ENCODE measurements at regions not wholly inside any gene's neighbourhood (a gene's known extent, or its start where the extent isn't known, plus 50 kb on each side); places are given as distances from the start of the nearest gene placed in this dataset.

DNA sequence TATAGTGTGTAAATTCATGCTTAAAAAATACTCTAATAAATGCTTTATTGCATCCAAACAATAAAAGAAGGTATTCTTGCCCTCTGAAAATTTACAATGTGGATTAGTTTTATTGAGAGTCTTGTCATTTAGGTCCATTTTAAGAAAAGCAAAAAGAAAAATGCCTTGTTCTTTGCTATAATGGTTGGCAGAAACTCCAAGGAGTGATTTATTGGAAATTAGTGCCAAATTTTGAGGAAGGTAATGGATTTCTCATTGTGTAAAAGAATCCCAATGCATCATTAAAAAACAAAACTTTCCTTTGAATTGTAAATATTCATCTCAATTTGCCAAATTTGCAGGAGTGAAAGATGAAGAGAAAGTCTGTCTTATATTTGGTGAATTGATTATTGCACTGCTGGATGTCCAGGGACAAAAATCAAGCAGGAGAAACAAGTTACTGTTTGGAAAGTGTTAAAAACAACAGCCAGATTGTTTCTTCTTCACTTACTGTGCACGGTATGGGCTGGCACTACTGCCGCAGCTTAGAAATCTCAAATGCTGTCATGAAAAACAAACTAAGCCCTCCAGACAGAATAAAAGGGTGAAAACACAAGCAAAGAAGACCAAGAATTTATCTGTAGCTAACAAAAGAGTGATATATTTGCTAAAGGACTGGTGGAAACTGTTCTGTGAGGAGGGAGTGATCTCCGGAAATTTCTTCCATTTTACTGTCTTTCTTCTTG is 511.7 kb downstream of the TMTC2 start (continued):
- no peak for TF ChIP-seq ZNF274 (IDR thresholded peaks at IDR 0.05; ENCODE audit: borderline replicate concordance, extremely low read depth, low read length)
- TF ChIP-seq GABPA (IDR thresholded peaks at IDR 0.05; ENCODE audit: borderline replicate concordance, insufficient read depth, low read length), result no peak
- no peak for TF ChIP-seq SIN3A (conservative IDR thresholded peaks at IDR 0.05 in 1 of 2, IDR thresholded peaks at IDR 0.05 in 1 of 2; ENCODE audit: low read depth in 1 of 2, low read length in 2 of 2)
- TF ChIP-seq JUN (IDR thresholded peaks at IDR 0.05; ENCODE audit: low read depth, low read length), result no peak
- TF ChIP-seq JUND (IDR thresholded peaks at IDR 0.05; ENCODE audit: low read length), result no peak
- no peak for TF ChIP-seq RBBP5 (IDR thresholded peaks at IDR 0.05; ENCODE audit: borderline replicate concordance, low read depth, low read length)
- TF ChIP-seq RAD21 (IDR thresholded peaks at IDR 0.05 in 1 of 2, conservative IDR thresholded peaks at IDR 0.05 in 1 of 2; ENCODE audit: low read depth in 2 of 2, low read length in 2 of 2), result no peak

Measured in H1 (cell line).